DOHH2 (cell line): ENCODE measurements at regions not wholly inside any gene's neighbourhood (a gene's known extent, or its start where the extent isn't known, plus 50 kb on each side); places are given as distances from the start of the nearest gene placed in this dataset.

Experiments used
- H3F3A ChIP-seq: fragments of 200-600 bp; sonication (generic), shearing (Covaris generic); 2 replicates; pipeline ENCODE4 v1.6.0; 2016; ENCODE audit warnings: antibody characterized with exemption, mild to moderate bottlenecking; ENCODE audit not compliant: control insufficient read depth, insufficient read depth
- H3K27ac ChIP-seq: fragments of 200-600 bp; sonication (generic); 2 replicates; pipeline ENCODE4 v1.5.1; 2014; ENCODE audit warnings: low read depth, mild to moderate bottlenecking, low read length, moderate library complexity
- H3K27me3 ChIP-seq: fragments of 200-600 bp; sonication (generic); 2 replicates; pipeline ENCODE4 v1.6.1; 2014; ENCODE audit warnings: mild to moderate bottlenecking, low read length, mixed read lengths; ENCODE audit not compliant: control insufficient read depth
- H3K36me3 ChIP-seq: fragments of 200-600 bp; sonication (generic); 2 replicates; pipeline ENCODE4 v1.6.1; 2014; ENCODE audit warnings: mild to moderate bottlenecking, low read length, moderate library complexity, mixed read lengths; ENCODE audit not compliant: control insufficient read depth
- H3K4me1 ChIP-seq: fragments of 200-600 bp; sonication (generic); 2 replicates; pipeline ENCODE4 v1.6.1; 2014; ENCODE audit warnings: mild to moderate bottlenecking, low read length, mixed read lengths; ENCODE audit not compliant: control insufficient read depth
- H3K4me2 ChIP-seq: fragments of 200-600 bp; sonication (generic); 2 replicates; pipeline ENCODE4 v1.6.0; 2014; ENCODE audit warnings: mild to moderate bottlenecking, low read length, moderate library complexity
- H3K4me3 ChIP-seq: fragments of 200-600 bp; sonication (generic); 2 replicates; pipeline ENCODE4 v1.5.1; 2014; ENCODE audit warnings: mild to moderate bottlenecking, low read length, mixed read lengths
- H3K79me2 ChIP-seq: fragments of 200-600 bp; sonication (generic); 2 replicates; pipeline ENCODE4 v1.6.1; 2014; ENCODE audit warnings: mild to moderate bottlenecking, low read length, mixed read lengths; ENCODE audit not compliant: control insufficient read depth
- H3K9me2 ChIP-seq: fragments of 200-600 bp; sonication (generic); replicated peaks from 2 replicates; pipeline ENCODE4 v1.6.1; 2014; ENCODE audit warnings: mild to moderate bottlenecking, low read length, mixed read lengths; ENCODE audit not compliant: control insufficient read depth
- H3K9me3 ChIP-seq: fragments of 200-600 bp; sonication (generic); 2 replicates; pipeline ENCODE4 v1.6.1; 2014; ENCODE audit warnings: antibody characterized with exemption, low read length, mixed read lengths; ENCODE audit not compliant: control insufficient read depth, insufficient read depth
- H4K20me1 ChIP-seq: fragments of 200-600 bp; sonication (generic); 2 replicates; pipeline ENCODE4 v1.6.0; 2014; ENCODE audit warnings: low read depth, mild to moderate bottlenecking, antibody characterized with exemption, low read length, moderate library complexity; ENCODE audit not compliant: control insufficient read depth, insufficient read depth
- CTCF ChIP-seq: fragments of 200-600 bp; sonication (generic); IDR thresholded peaks from one replicate; pipeline ENCODE4 v1.5.1; 2014; ENCODE audit warnings: antibody characterized with exemption, mild to moderate bottlenecking, low read depth, low read length; ENCODE audit not compliant: poor library complexity, severe bottlenecking
- EZH2phosphoT487 ChIP-seq: fragments of 200-600 bp; sonication (generic); IDR thresholded peaks from 2 replicates; pipeline ENCODE4 v1.6.1; 2017; ENCODE audit warnings: borderline replicate concordance, mild to moderate bottlenecking, antibody characterized with exemption, low read length, moderate library complexity, mixed read lengths

- Histone ChIP-seq H3K27me3 (no peaks in the 10 kb centered on the region), H3K27ac (no peak overlapping the region), H3F3A (no peaks in the 10 kb centered on the region), H3K9me3 (no peaks in the 10 kb centered on the region), H3K36me3 (no peaks in the 10 kb centered on the region), H3K79me2 (no peaks in the 10 kb centered on the region), H4K20me1 (no peaks in the 10 kb centered on the region), H3K9me2 (no peaks in the 10 kb centered on the region), H3K4me1 (no peaks in the 10 kb centered on the region), H3K4me2 (no peak overlapping the region), H3K4me3 (no peak overlapping the region)
- no peak for TF ChIP-seq EZH2phosphoT487
- TF ChIP-seq CTCF: no peak
Measured at GRCh38 chr1:72918940-72919339, 636.6 kb upstream of the NEGR1 start.

GRCh38 chr1:72917920-72918319, 635.6 kb upstream of the NEGR1 start:
- TF ChIP-seq CTCF: no peak
- TF ChIP-seq EZH2phosphoT487: no peak
- H3K36me3 ChIP-seq: no peaks in the 10 kb centered on the region
- H3K9me3 ChIP-seq: no peaks in the 10 kb centered on the region
- H3K4me3 ChIP-seq: no peak overlapping the region
- H3K27ac ChIP-seq: no peak overlapping the region
- no peaks in the 10 kb centered on the region for H3K4me1 ChIP-seq
- no peaks in the 10 kb centered on the region for H3K27me3 ChIP-seq
- no peaks in the 10 kb centered on the region for H3K79me2 ChIP-seq
- H4K20me1 ChIP-seq: no peaks in the 10 kb centered on the region
- no peaks in the 10 kb centered on the region for H3K9me2 ChIP-seq
- no peak overlapping the region for H3K4me2 ChIP-seq
- no peaks in the 10 kb centered on the region for H3F3A ChIP-seq

- no peak overlapping the region for H3K4me2 ChIP-seq
- H3F3A ChIP-seq: no peaks in the 10 kb centered on the region
- H3K9me2 ChIP-seq: no peaks in the 10 kb centered on the region
- no peaks in the 10 kb centered on the region for H3K79me2 ChIP-seq
- no peaks in the 10 kb centered on the region for H3K36me3 ChIP-seq
- H3K4me1 ChIP-seq: no peaks in the 10 kb centered on the region
- no peak overlapping the region for H3K4me3 ChIP-seq
- no peak overlapping the region for H3K27ac ChIP-seq
- no peaks in the 10 kb centered on the region for H3K9me3 ChIP-seq
- TF ChIP-seq EZH2phosphoT487: no peak
- TF ChIP-seq CTCF: no peak
- no peaks in the 10 kb centered on the region for H4K20me1 ChIP-seq
- no peaks in the 10 kb centered on the region for H3K27me3 ChIP-seq
Measured at GRCh38 chr1:72915581-72915980, 633.2 kb upstream of the NEGR1 start.

GRCh38 chr1:72911656-72912055, 629.3 kb upstream of the NEGR1 start:
- Histone ChIP-seq H3K36me3 (no peaks in the 10 kb centered on the region), H3K27me3 (no peaks in the 10 kb centered on the region), H3F3A (no peaks in the 10 kb centered on the region), H3K9me2 (no peaks in the 10 kb centered on the region), H3K27ac (no peak overlapping the region), H3K4me2 (no peak overlapping the region), H3K79me2 (no peaks in the 10 kb centered on the region), H3K4me1 (no peaks in the 10 kb centered on the region), H4K20me1 (no peaks in the 10 kb centered on the region), H3K4me3 (no peak overlapping the region), H3K9me3 (no peaks in the 10 kb centered on the region)
- TF ChIP-seq CTCF (no peak), EZH2phosphoT487 (no peak)
